Fibroblast of lung (primary cell): ENCODE measurements at regions not wholly inside any gene's neighbourhood (a gene's known extent, or its start where the extent isn't known, plus 50 kb on each side); places are given as distances from the start of the nearest gene placed in this dataset.

Experiments used
- CTCF ChIP-seq, 2 donors: IDR thresholded peaks in 1 of 2; conservative IDR thresholded peaks in 1 of 2; 1 replicate in 1 of 2; 2 replicates in 1 of 2; pipeline ENCODE4 v1.5.1; 2011 to 2012; ENCODE audit warnings: low read length in 2 of 2, control low read depth in 1 of 2, inconsistent platforms in 1 of 2, low read depth in 1 of 2, mild to moderate bottlenecking in 1 of 2
- EZH2 ChIP-seq: IDR thresholded peaks from 2 replicates; pipeline ENCODE4 v1.5.1; 2012; ENCODE audit warnings: low read length, control low read depth, mild to moderate bottlenecking; ENCODE audit errors: missing control alignments

- TF ChIP-seq EZH2 (no peak), CTCF (conservative IDR thresholded peaks at IDR 0.05 in 1 of 2, IDR thresholded peaks at IDR 0.05 in 1 of 2; ENCODE audit: low read depth in 1 of 2, low read length in 2 of 2) (no peak)
Measured at GRCh38 chr2:120831891-120832290, 96.2 kb downstream of the GLI2 start.
